Osteocyte (in vitro differentiated cells): ENCODE measurements at regions not wholly inside any gene's neighbourhood (a gene's known extent, or its start where the extent isn't known, plus 50 kb on each side); places are given as distances from the start of the nearest gene placed in this dataset.

ENCODE experiments used
- DNase-seq: peaks from one replicate; pipeline ENCODE4 v3.0.0; 2021; ENCODE audit warnings: mixed read lengths; ENCODE audit not compliant: unreplicated experiment; ENCODE audit errors: extremely low spot score
- H3K27ac Mint-ChIP-seq: one replicate; pipeline ENCODE4 v1.8.0; 2021; ENCODE audit warnings: mild to moderate bottlenecking, mixed read lengths; ENCODE audit not compliant: unreplicated experiment
- H3K27me3 Mint-ChIP-seq: one replicate; pipeline ENCODE4 v1.8.0; 2021; ENCODE audit warnings: mixed read lengths; ENCODE audit not compliant: unreplicated experiment
- H3K36me3 Mint-ChIP-seq: one replicate; pipeline ENCODE4 v1.8.0; 2021; ENCODE audit warnings: mixed read lengths; ENCODE audit not compliant: unreplicated experiment
- H3K4me1 Mint-ChIP-seq: one replicate; pipeline ENCODE4 v1.8.0; 2021; ENCODE audit warnings: mixed read lengths; ENCODE audit not compliant: unreplicated experiment
- H3K4me3 Mint-ChIP-seq: one replicate; pipeline ENCODE4 v1.8.0; 2021; ENCODE audit warnings: mild to moderate bottlenecking, moderate library complexity, mixed read lengths; ENCODE audit not compliant: unreplicated experiment
- H3K9me3 Mint-ChIP-seq: one replicate; pipeline ENCODE4 v1.8.0; 2021; ENCODE audit warnings: mixed read lengths; ENCODE audit not compliant: unreplicated experiment
- TF ChIP-seq, protein P1 (sequence below): fragments of 200-600 bp; sonication (generic); IDR thresholded peaks from 2 replicates; pipeline ENCODE4 v1.5.0; 2021; ENCODE audit warnings: antibody characterized with exemption, mild to moderate bottlenecking, moderate library complexity

DNA sequence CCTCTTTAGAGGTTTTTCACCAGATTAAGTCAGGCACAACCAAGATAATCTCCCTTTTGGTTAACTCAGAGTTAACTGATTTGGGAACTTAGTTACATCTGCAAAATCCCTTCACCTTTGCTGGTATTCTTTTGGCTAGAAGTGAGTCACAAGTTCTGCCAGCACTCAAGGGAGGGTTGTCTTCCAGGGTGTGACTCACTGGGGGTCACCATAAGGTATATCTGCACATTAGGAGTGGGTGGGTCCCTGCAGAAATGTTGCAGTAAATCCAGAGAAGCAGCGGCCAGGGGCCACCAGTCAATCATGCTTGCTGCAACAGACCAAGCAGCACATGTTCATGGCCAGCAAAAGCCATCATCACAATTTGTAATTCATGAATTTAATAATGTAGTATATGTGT lies 59.8 kb upstream of the MAML3 start:
- H3K27me3 Mint-ChIP-seq: peaks cover 8% of the 10 kb centered on the region
- H3K36me3 Mint-ChIP-seq: no peaks in the 10 kb centered on the region
- no peak overlapping the region for H3K4me3 Mint-ChIP-seq
- H3K27ac Mint-ChIP-seq: no peak overlapping the region
- H3K4me1 Mint-ChIP-seq: no peaks in the 10 kb centered on the region
- no peaks in the 10 kb centered on the region for H3K9me3 Mint-ChIP-seq
- DNase-seq: no peak
- TF ChIP-seq, protein P1, sequence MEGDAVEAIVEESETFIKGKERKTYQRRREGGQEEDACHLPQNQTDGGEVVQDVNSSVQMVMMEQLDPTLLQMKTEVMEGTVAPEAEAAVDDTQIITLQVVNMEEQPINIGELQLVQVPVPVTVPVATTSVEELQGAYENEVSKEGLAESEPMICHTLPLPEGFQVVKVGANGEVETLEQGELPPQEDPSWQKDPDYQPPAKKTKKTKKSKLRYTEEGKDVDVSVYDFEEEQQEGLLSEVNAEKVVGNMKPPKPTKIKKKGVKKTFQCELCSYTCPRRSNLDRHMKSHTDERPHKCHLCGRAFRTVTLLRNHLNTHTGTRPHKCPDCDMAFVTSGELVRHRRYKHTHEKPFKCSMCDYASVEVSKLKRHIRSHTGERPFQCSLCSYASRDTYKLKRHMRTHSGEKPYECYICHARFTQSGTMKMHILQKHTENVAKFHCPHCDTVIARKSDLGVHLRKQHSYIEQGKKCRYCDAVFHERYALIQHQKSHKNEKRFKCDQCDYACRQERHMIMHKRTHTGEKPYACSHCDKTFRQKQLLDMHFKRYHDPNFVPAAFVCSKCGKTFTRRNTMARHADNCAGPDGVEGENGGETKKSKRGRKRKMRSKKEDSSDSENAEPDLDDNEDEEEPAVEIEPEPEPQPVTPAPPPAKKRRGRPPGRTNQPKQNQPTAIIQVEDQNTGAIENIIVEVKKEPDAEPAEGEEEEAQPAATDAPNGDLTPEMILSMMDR: no peak

DNA sequence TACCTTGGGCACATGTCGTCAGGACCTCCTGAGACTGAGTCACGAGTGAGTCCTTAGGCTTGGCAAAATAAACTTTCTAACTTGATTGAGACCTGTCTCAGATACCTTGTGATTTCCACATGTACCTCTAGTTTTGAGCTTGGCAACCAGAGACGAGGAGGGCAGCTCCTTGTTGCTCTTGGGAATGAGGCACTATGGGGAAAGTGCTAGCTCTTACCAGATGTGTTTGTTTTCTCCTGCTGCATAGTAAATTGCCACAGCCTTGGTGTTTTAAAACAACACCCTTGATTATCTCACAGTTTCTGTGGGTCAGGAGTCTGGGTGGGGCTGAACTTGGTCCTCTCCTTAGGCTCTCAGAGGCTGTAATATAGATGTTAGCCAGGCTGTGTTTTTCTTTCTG lies 59.1 kb upstream of the MAML3 start:
- Mint-ChIP-seq H3K27me3 (peaks cover 13% of the 10 kb centered on the region), H3K27ac (no peak overlapping the region), H3K4me1 (no peaks in the 10 kb centered on the region), H3K9me3 (no peaks in the 10 kb centered on the region), H3K36me3 (no peaks in the 10 kb centered on the region), H3K4me3 (no peak overlapping the region)
- TF ChIP-seq, protein P1: no peak
- no peak for DNase-seq

DNA sequence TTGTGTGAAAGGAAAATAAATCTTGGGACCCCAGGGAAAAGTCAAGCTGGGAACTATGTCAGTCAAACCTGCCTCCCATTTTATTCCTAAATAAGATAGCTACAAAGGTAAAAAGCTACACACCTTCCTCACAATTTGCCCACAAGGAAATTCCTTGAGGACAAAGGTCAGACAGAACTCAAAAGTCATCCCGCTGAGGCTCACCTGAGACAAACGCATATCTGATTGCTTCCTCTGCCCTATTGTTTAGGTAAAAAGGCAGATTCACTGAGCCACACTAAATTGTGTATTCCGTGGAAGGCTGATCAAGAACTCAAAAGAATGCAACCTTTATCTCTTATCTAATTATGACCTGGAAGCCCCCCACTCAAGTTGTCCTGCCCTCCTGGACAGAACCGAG lies 58.7 kb upstream of the MAML3 start:
- no peaks in the 10 kb centered on the region for H3K4me1 Mint-ChIP-seq
- no peaks in the 10 kb centered on the region for H3K9me3 Mint-ChIP-seq
- TF ChIP-seq, protein P1: no peak
- no peak for DNase-seq
- peaks cover 18% of the 10 kb centered on the region for H3K27me3 Mint-ChIP-seq
- H3K36me3 Mint-ChIP-seq: no peaks in the 10 kb centered on the region
- no peak overlapping the region for H3K4me3 Mint-ChIP-seq
- H3K27ac Mint-ChIP-seq: no peak overlapping the region

DNA sequence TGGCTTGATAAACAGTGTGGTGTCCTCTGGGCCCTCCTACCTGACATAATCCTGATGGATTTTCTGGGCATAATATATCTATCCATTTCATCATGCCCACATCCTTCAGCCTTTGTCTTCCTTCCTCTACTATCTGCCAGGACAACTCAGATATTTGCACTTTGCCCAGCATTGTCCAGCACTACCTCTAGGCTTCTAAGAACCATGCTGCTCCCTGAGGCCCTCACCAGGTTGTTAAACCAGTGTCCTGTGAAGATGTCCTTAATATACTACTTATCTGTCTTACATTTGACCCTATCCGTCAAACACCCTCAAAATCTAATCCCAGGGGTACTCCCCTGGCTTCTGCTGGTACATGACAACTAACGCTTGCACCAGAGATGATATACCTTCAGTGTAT lies 58.2 kb upstream of the MAML3 start:
- no peaks in the 10 kb centered on the region for H3K4me1 Mint-ChIP-seq

DNA sequence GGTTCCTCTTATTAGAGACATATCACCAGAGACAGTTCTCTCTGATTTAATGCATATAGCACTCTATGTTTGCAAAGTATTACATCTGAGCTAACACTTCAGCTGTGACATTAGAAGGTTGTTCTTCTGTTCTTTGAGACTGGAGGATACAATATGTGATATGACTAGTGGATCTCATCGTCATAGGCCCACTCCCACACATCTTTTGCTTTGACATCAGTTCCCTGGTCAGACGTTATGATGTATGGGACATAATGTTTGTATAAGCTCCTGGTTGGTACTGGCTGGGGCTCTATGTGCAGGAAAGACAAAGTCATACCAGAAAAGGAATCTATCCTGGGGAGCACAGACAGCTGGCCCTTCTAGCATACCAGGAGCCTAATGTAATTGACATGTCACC lies 57.7 kb upstream of the MAML3 start:
- peaks cover 22% of the 10 kb centered on the region for H3K27me3 Mint-ChIP-seq
- H3K9me3 Mint-ChIP-seq: no peaks in the 10 kb centered on the region
- no peaks in the 10 kb centered on the region for H3K4me1 Mint-ChIP-seq
- H3K27ac Mint-ChIP-seq: no peak overlapping the region
- no peak overlapping the region for H3K4me3 Mint-ChIP-seq
- TF ChIP-seq, protein P1: no peak
- no peaks in the 10 kb centered on the region for H3K36me3 Mint-ChIP-seq
- no peak for DNase-seq

More for the DNA sequence above, 58.2 kb upstream of the MAML3 start:
- DNase-seq: no peak
- Mint-ChIP-seq H3K27me3 (peaks cover 22% of the 10 kb centered on the region), H3K9me3 (no peaks in the 10 kb centered on the region), H3K36me3 (no peaks in the 10 kb centered on the region), H3K27ac (no peak overlapping the region), H3K4me3 (no peak overlapping the region)
- TF ChIP-seq, protein P1: no peak
